Left hindlimb (tissue), 1 donor: ENCODE measurements at regions not wholly inside any gene's neighbourhood (a gene's known extent, or its start where the extent isn't known, plus 50 kb on each side); places are given as distances from the start of the nearest gene placed in this dataset.
A peak's percentile ranks its signal among the peaks of the same experiment; 100 is the strongest.
"Not testable (repeated sequence)": the region's sequence is repeated elsewhere in the genome, so short reads cannot be mapped to it uniquely, and the experiment has no call there.

Experiments
- DNase-seq: peaks from one replicate; pipeline ENCODE4 v3.0.0-alpha.2; 2018

DNA sequence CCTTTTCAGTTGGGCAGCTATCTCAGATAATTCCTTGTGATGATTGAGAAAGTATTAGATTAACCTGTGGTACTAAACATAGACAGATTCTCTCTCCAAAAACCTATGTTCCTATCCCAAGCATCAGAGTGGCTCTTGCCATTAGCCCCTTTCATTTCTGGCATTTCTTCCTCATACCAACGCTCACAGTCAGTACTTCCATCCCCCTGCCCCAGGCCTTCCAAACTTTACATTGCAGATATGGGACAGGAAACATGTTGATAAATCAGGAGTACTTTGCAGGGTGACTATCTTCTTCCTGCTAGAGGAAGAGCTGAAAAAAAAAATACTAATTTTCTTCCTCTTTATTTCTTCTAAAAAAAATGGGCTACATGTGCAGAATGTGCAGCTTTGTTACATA, 442.6 kb upstream of the RGMB start:
- DNase-seq = no peak

DNA sequence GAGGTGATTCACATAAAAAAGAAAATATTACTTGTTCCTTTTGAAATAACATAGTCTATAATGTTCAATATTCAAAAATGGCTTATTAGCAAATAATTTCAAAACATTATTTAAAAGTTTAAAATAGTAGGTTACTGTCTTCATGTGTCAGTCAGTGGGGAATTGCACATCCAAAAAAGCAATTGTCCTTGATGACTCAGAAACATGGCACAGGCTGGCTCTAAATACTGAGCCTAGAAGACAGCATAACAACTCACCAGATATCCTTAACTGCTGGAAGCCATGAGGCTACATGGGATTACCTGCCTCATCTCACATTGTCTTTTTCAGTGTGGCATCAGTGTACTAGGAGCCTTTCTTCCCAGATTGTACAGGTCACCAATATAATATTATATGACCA, 439.5 kb upstream of the RGMB start:
- no peak for DNase-seq

DNA sequence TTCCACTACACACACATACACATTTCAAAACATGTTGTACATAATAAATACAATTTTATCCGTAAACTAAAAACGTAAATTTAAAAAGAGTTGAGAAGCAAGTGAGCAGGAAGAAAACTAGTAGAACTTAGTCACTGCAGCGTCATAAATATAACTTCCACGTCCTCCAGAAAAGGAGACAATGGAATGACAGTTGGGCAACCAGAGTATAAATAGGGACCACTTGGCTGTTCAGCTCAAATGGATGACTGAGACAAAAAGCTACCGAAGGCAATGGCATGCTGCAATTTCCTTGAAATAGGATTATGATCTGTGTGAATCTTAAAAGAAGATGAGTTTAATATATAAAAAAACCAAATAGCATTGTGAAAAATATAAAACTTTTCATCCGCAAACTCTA, 438.5 kb upstream of the RGMB start:
- no peak for DNase-seq

DNA sequence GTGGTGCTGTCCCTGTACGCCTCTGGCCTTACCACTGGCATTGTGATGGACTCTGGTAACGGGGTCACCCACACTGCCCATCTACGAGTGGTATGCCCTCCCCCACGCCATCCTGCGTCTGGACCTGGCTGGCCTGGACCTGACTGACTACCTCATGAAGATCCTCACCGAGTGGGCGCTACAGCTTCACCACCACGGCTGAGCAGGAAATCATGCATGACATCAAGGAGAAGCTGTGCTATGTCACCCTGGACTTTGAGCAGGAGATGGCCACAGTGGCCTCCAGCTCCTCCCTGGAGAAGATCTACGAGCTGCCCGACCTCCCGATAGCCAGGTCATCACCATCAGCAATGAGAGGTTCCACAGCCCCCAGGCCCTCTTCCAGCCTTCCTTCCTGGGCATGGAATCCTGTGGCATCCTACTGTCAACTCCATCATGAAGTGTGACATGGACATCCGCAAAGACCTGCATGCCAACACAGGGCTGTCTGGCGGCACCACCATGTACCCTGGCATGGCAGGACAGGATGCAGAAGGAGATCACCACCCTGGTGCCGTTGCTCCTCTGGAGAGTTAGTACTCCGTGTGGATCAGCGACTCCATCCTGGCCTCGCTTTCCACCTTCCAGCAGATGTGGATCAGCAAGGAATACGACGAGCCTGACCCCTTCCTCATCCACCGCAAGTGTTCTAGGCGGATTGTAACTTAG, 434.2 kb upstream of the RGMB start:
- no peak for DNase-seq

DNA sequence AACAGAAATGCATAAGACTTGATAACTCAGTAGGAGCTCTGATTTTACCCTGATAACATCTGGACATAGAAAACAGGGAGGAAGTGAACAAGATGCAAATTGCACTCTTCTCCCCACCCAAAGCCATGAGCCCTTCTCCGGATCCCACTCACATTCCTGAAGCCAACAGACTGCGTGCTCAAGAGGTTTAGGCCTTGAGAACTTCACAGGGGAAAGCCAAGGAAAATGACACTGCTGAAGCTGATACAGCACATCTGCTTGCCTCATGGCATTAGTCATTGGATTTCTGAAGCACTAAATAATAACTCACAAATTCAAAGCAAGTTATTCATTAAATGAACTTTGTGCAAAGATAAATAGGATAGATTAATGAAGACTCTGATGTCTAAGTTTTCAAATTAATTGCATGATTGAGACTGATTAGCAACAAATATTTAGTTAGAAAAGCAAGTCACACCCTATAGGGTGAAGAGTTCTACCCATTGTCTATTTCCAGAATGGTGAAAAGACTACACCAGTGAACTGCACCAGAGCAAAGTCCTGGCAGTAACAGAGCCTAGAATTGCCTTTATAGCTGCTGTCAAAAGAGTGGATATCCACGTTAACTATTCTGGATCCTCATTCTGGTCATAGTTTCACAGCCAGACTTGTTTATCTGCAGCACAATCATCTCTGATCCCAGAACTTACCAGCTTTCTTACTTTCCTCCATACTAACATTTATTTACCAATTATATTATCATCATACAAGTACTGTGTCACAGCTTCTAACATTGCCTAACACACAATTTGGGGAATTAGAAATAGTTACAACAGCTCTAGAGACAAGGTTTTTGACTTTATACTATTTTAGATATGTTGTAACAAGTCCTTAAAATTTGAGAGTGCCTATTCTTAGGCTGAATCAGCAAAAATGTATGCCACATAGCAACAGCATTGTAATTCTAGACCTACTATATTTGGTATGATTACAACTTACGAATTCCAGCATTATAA, 432.1 kb upstream of the RGMB start:
- DNase-seq = peak; percentile 31

DNA sequence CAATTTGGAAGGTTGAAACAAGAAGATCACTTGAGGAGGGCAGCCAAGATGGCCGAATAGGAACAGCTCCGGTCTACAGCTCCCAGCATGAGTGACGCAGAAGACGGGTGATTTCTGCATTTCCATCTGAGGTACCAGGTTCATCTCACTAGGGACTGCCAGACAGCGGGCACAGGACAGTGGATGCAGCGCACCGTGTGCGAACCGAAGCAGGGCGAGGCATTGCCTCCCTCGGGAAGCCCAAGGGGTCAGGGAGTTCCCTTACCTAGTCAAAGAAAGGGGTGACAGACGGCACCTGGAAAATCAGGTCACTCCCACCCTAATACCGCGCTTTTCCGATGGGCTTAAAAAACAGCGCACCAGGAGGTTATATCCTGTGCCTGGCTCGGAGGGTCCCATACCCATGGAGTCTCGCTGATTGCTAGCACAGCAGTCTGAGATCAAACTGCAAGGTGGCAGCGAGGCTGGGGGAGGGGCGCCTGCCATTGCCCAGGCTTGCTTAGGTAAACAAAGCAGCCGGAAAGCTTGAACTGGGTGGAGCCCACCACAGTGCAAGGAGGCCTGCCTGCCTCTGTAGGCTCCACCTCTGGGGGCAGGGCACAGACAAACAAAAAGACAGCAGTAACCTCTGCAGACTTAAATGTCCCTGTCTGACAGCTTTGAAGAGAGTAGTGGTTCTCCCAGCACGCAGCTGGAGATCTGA, 430.4 kb upstream of the RGMB start:
- not testable (repeated sequence) for DNase-seq

DNA sequence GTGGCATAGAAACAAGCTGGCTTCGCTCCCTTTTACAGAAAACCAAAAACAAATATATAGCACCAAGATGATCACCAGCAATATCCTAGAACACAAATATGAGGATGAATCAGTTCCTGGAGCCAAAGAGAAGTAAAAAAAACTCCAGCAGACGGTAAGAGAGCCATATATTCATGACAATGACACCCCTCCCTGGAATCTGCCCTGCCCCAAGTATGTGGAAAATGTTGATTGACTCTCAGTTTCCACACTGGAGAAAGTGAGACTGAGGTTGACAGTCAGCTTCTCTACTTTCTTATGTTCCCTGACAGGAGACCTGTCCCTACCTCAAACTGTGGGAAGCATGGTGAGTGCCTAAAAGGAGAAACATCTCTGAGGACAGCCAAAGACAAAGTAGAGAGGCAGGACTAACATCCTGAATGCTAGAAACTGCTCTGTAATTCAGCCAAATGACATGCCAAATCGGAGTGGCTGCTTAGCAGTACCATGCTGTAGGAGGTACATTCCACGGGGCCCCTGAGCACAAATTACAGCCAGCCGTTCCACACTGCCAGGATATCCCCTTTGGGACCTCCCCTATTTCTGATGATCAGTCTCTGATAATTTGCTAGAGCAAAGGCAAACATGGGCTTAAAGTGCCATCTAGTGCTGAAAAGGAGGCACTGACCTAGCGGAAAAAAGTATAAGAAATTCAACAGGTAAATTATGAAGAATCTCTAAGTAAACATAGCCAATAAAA, 424.0 kb upstream of the RGMB start:
- DNase-seq = no peak

DNA sequence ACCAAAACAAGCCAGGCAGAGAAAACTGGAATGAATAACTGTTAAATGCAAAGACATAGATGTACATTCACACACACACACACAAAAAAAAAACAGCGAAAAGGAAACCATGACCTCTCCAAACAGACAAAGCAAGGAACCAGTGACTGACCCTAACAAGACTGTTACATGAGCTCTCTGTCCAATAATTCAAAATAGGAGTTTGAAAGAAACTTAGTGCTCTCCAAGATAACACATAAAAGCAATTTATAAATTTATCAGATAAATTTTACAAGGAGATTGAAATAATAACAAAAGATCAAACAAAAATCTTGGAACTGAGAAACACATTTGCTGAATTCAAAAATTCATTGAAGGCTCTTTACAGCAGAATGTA, 423.5 kb upstream of the RGMB start:
- no peak for DNase-seq

DNA sequence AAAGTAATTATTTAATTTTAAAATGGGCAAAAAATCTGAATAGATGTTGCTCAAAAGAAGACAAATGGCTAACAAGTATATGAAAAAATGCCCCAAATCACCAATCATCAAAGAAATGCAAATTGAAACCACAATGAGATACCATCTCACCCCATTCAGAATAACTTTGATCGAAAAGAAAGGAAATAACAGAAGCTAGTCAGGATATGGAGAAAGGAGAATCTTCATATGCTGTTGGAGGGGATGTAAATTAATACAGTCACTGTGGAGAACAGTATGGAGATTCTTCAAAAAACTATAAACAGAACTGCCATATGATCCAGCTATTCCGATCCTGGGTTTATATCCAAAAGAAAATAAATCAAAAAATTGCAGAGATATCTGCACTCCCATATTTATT, 418.5 kb upstream of the RGMB start:
- DNase-seq = no peak

DNA sequence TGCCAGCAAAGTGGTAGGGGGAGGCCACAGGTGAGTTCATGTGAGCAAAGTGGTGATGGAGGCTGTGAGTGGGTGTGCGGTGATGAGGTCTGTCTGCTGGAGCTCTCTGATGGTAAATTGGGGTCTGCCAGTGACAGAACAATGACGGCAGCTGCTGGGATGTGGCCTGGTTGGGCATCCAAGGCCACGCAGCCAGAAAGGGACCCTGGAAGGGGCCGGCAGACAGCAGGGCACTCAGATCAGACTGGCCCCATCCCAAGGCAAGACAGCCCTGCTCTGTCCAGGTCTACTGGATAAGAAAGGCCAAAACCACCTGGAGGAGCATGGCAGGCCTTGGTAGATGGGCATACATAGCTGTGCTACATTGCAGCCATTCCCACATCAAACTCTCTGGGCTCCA, 412.9 kb upstream of the RGMB start:
- DNase-seq = no peak

DNA sequence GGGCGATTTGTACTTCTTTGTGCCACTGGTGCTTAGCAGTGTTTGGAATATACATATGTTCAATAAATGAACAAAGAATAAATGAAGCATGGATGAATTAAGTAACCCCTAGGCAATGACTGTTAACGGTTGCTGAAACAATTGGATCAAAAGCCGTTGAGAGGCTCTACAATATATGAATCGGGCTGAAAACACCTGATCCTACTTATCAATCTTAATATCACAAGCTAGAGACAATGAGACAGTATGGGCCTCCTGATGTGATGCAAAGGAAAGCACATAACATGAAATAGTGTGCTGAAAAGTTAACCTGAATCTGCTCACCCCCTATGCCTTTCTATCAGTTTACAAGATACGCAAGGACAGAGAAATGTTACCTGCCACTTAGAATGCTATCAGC, 410.3 kb upstream of the RGMB start:
- DNase-seq = no peak

DNA sequence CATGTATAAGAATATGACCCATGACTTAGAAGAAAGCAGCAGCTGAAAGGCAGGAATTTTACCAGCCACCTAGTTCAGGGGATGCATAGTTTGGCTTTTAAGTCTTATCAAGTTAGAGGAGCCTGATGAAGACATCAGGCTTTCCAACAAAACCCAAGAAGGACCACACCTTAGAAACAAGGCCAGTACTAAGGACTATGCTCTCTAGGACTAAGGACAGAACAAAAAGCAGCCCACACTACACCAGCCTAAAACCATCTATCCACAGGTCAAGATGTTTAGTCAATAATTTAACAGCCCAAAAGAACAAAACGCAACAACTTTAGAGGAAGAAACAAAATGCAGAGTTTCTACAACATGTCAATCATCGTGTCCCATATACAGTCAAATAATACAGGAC, 408.9 kb upstream of the RGMB start:
- no peak for DNase-seq

DNA sequence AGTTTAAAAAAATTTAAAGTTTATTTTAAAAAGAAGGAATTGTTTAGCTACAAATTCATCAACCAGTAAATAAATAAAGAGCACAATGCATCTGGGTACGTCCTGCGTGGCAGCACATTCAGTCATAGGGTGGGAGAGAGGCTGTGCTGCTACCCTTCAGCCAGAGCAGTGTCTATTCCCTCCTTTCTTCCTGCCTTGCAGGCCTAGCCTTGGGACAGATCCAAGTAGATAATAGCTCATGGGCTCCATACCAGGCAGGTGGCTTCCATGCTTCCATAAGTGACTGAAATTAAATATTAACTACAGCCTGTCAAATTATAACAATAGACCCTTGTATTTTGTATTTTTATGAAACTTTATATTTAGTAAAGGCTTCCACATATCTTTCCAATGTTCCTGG, 408.3 kb upstream of the RGMB start:
- DNase-seq = no peak

DNA sequence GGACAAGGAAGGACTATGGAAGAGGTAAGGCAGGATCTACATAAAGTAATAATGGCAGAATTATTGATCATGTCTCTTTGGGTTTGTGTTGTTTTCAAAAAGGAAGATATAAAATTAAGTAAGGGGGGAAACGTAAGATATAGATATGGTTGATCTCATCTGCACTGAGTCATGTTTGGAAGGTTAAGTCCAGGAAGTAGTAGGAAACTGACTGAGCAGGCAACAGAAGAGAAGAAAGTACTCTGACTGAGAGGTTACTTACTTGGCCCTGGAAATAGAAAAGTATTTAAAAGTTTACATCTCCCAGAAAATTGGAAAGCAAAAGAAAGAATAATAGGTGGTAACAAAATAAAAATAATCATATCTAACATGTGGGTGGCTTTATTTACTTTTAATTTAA, 405.3 kb upstream of the RGMB start:
- DNase-seq = no peak

DNA sequence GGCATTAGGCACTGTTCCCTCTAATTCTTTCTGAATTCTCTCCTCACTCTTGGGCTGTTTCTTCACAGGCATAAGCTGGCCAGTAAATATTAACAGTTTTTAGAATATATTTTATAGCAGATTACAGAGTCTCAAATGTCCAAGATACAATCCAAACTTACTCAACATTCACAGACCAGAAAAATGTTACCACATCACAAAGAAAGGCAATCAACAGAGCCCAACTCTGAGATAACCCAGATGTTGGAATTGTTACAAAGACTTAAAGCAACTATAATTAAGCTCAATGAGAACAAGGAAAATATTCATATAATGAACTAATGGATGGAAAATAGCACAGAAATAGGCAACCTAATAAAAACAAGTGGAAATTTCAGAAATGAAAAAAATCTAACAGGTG, 401.1 kb upstream of the RGMB start:
- DNase-seq = no peak

DNA sequence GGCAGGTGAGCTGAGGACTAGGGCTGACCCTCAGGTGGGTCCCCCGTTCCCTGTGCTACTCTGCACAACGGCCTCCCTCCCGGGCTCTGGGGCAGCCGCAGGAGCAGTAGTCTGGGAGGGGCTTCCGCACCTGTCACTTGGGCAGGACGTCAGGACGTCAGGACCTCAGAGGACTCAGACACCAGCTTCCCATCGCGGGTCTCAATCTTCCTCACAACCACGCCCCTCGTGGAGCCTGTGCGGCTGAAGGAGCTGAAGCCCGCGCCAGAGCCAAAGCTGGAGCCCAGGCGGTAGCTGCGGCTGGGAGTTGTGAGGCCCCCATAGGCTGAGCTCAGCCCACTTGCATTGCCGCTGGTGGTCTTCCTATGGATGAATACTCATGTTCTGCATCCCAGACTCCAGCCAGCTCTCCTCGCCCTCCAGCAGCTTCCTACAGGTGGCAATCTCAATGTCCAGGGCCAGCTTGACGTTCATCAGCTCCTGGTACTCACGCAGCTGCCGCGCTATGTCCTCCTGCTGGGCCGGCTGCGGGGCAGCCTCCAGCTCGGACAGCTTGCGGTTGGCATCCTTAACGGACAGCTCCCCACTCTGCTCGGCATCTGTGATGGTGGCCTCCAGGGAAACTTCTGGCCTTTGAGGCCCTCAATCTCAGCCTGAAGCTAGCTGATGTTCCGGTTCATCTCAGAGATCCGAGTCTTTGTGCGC, 381.4 kb upstream of the RGMB start:
- no peak for DNase-seq

DNA sequence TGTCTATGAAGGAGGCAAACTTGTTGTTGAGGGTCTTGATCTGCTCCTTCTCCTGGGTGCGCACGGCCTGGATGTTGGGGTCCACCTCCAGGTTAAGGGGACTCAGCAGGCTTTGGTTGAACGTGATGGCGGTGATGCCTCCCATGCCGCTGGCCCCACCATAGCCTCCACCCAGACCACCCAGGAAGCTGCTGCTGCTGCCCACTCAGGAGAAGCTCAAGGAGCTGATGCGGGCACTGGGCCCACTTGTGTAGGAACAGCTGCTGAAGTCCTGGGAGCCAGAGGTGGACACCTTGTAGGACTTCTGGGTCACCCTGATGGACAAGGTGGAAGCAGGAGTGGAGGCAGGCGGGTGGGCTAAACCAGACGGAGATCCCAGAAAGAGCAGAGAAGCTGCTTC, 380.3 kb upstream of the RGMB start:
- DNase-seq = not testable (repeated sequence)

DNA sequence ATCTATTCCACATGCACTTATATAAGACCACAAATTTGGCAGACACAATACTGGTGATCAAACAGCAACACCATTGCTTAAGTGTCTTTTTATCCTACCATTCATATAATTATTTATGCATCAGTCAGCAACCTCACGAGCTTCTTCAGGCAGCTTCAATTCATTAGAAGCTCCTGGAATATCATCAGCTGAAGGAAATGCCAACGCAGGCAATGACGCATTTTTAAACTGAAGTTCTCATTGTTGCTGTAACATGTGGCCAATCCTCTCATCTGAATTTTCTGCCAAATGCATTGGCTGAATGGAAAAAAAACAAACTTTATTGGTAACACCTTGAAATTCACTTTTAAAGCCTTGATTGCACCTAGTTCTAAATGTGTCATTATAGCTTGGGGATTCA, 376.4 kb upstream of the RGMB start:
- no peak for DNase-seq

DNA sequence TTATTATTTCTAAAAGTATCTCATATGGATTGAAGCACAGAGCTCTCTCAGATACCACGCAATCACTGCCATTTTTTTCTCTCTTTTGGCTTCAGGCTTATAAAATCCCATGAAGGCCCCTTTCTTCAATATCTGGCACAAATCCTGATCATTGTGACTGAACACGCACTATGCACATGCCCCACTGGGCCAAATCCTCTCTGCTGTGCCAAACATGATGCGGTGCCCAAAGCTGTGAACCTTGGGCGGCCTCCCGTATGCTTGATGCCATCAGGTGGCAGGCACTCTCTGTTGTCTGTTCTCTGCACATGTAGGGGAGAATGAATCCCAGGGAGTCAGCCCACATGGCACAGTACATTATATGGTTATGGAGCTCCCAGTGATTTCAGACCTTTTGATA, 375.0 kb upstream of the RGMB start:
- no peak for DNase-seq

DNA sequence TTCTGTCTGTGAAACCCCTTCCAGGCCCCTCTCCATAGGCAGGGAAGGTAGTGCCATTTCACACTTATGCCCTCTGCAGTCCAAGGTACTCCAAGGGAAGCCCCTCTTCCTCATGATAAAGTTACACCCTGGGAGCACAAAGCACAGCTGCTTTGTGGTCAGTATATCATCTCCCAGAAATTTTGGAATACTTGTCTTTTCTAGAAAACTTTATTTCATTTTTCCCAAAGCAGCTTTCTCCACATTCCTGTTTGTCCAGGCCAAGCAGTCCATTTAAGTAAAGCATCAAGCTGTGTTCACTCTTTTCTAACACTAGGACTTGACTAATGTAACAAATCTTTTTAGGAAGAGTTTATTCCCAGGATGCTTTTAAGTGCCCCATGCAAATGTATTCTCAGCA, 371.8 kb upstream of the RGMB start:
- no peak for DNase-seq

DNA sequence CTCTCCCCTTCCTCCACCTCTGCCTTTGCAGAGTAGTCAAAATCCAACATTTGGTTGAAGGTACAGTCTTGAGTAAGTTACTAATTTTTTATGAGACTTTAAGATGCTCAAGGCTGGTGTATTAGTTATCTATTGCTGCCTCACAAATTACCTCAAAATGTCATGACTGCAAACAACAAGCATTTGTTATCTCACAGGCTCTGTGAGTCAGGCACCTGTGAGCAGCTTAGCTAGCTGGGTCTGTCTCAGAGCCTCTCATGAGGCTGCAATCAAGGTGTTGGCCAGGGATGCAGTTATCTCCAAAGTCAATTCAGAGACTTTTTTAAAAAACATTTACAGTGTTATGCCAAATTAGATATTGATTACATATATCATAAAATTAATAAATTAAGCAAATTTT, 371.3 kb upstream of the RGMB start:
- DNase-seq = no peak

DNA sequence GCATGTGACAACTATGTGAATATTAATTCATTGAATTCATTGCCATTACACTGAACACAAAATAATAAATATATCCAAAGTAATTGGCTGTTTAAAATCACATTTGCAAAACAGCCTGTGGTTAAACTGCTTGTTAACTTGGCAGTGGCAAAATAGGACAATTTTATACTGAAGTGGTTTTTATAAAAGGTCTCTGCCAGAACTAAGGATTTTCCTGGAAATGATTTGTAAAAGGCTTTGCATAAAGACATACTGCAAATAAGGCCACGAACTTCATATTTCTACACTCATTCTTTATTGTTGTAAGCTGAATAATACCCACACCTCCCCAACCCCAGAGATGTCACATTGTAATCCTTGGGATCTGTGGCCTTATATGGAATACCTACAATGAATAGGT, 370.3 kb upstream of the RGMB start:
- DNase-seq = no peak
